PC-9 (cell line): ENCODE measurements at regions not wholly inside any gene's neighbourhood (a gene's known extent, or its start where the extent isn't known, plus 50 kb on each side); places are given as distances from the start of the nearest gene placed in this dataset.

Experiments used
- BruUV-seq: library from RNA; stranded (reverse); fragments of 400-500 nt; replicated peaks from 2 replicates; lab custom pipeline; 2021; lab: Mats Ljungman, UMichigan
- CTCF ChIA-PET: fragments of 300-600 bp; sonication (Branson Sonifier 250); formaldehyde crosslinking; loops from one replicate; lab custom pipeline; 2022; ENCODE audit warnings: antibody characterized with exemption; lab: Charles Lee
- POLR2A ChIA-PET: fragments of 300-600 bp; sonication (Branson Sonifier 250); formaldehyde crosslinking; loops from one replicate; lab custom pipeline; 2022; ENCODE audit warnings: antibody characterized with exemption; ENCODE audit not compliant: unreplicated experiment; lab: Charles Lee
- DNase-seq, 2 experiments: peaks; one replicate each; pipeline versions ENCODE4 v3.0.0 to v3.0.0-alpha.2; 2015 to 2022; ENCODE audit warnings: mixed read lengths in 1 of 2
- H2AFZ ChIP-seq: fragments of 200-600 bp; sonication (generic); 2 replicates; pipeline ENCODE4 v1.8.1; 2017; ENCODE audit warnings: antibody characterized with exemption
- H3F3A ChIP-seq: fragments of 200-600 bp; sonication (generic); 2 replicates; pipeline ENCODE4 v1.8.1; 2017; ENCODE audit warnings: antibody characterized with exemption, mild to moderate bottlenecking, low read depth; ENCODE audit not compliant: insufficient read depth
- H3K27ac ChIP-seq: fragments of 200-600 bp; sonication (generic); 2 replicates; pipeline ENCODE4 v1.6.1; 2016; ENCODE audit warnings: mixed run types
- H3K27me3 ChIP-seq: fragments of 200-600 bp; sonication (generic); 2 replicates; pipeline ENCODE4 v1.6.1; 2016; ENCODE audit warnings: low read depth, mixed run types; ENCODE audit not compliant: insufficient read depth
- H3K36me3 ChIP-seq: fragments of 200-600 bp; sonication (generic); 2 replicates; pipeline ENCODE4 v1.6.1; 2016; ENCODE audit warnings: low read depth, mixed run types
- H3K4me1 ChIP-seq: fragments of 200-600 bp; sonication (generic); replicated peaks from 2 replicates; pipeline ENCODE4 v1.6.1; 2016; ENCODE audit warnings: mixed run types; ENCODE audit not compliant: insufficient read depth
- H3K4me2 ChIP-seq: fragments of 200-600 bp; sonication (generic); 2 replicates; pipeline ENCODE4 v1.6.1; 2017; ENCODE audit warnings: mixed run types
- H3K4me3 ChIP-seq: fragments of 200-600 bp; sonication (generic); 2 replicates; pipeline ENCODE4 v1.6.1; 2016; ENCODE audit warnings: mixed run types
- H3K79me2 ChIP-seq: fragments of 200-600 bp; sonication (generic); 2 replicates; pipeline ENCODE4 v1.6.1; 2017; ENCODE audit warnings: low read depth, mixed run types
- H3K9me2 ChIP-seq: fragments of 200-600 bp; sonication (generic); 2 replicates; pipeline ENCODE4 v1.8.1; 2017; ENCODE audit warnings: mild to moderate bottlenecking; ENCODE audit not compliant: insufficient read depth
- H3K9me3 ChIP-seq: fragments of 200-600 bp; sonication (generic); 2 replicates; pipeline ENCODE4 v1.8.1; 2016; ENCODE audit warnings: low read depth; ENCODE audit not compliant: insufficient read depth
- H4K20me1 ChIP-seq: fragments of 200-600 bp; sonication (generic); 2 replicates; pipeline ENCODE4 v1.8.1; 2017; ENCODE audit not compliant: insufficient read depth
- CTCF ChIP-seq: fragments of 200-600 bp; sonication (generic); conservative IDR thresholded peaks from 2 replicates; pipeline ENCODE4 v1.6.1; 2017; ENCODE audit warnings: mixed run types, antibody characterized with exemption, mild to moderate bottlenecking, moderate library complexity
- EZH2 ChIP-seq: fragments of 200-600 bp; sonication (generic); IDR thresholded peaks from 2 replicates; pipeline ENCODE4 v1.8.0; 2017; ENCODE audit warnings: antibody characterized with exemption, low read depth
- intact Hi-C: fragments of 100-400 bp; cut with micrococcal nuclease; formaldehyde crosslinking; loops from one replicate; pipeline ENCODE4 v1.10.0; 2022; ENCODE audit not compliant: unreplicated experiment

- Histone ChIP-seq H2AFZ (no peak overlapping the region), H3K27me3 (peaks cover 19% of the 10 kb centered on the region), H3K4me2 (no peak overlapping the region), H4K20me1 (no peaks in the 10 kb centered on the region), H3K9me2 (no peaks in the 10 kb centered on the region), H3K79me2 (no peaks in the 10 kb centered on the region), H3K9me3 (no peaks in the 10 kb centered on the region), H3K27ac (no peak overlapping the region), H3K4me1 (no peaks in the 10 kb centered on the region), H3K4me3 (no peak overlapping the region), H3K36me3 (no peaks in the 10 kb centered on the region), H3F3A (no peaks in the 10 kb centered on the region)
- CTCF ChIA-PET: no interaction called here
- intact Hi-C loops: no loop called here
- BruUV-seq: no TSS peak
- POLR2A ChIA-PET: no interaction called here
- TF ChIP-seq EZH2 (no peak), CTCF (no peak)
- no peak for DNase-seq
These were observed 101.7 kb upstream of the ZNF236 start for GRCh38 chr18:76720683-76721082.

- H3K36me3 ChIP-seq: no peaks in the 10 kb centered on the region
- no peaks in the 10 kb centered on the region for H4K20me1 ChIP-seq
- no peaks in the 10 kb centered on the region for H3K9me3 ChIP-seq
- no peak overlapping the region for H3K4me2 ChIP-seq
- H3K79me2 ChIP-seq: no peaks in the 10 kb centered on the region
- H2AFZ ChIP-seq: no peak overlapping the region
- H3K27ac ChIP-seq: no peak overlapping the region
- H3K27me3 ChIP-seq: no peaks in the 10 kb centered on the region
- H3F3A ChIP-seq: no peaks in the 10 kb centered on the region
- intact Hi-C loops: no loop called here
- no peak overlapping the region for H3K4me3 ChIP-seq
- TF ChIP-seq CTCF (no peak), EZH2 (no peak)
- no peaks in the 10 kb centered on the region for H3K9me2 ChIP-seq
- ChIA-PET CTCF (no interaction called here), POLR2A (no interaction called here)
- no TSS peak for BruUV-seq
- no peak for DNase-seq
- no peaks in the 10 kb centered on the region for H3K4me1 ChIP-seq
These were observed 107.2 kb upstream of the ZNF236 start for GRCh38 chr18:76715012-76715610.

- BruUV-seq: no TSS peak
- POLR2A ChIA-PET: no interaction called here
- no peak overlapping the region for H3K4me3 ChIP-seq
- no peaks in the 10 kb centered on the region for H3K9me2 ChIP-seq
- H2AFZ ChIP-seq: no peak overlapping the region
- H3K4me1 ChIP-seq: no peaks in the 10 kb centered on the region
- no peak for DNase-seq
- no peak overlapping the region for H3K4me2 ChIP-seq
- no peaks in the 10 kb centered on the region for H4K20me1 ChIP-seq
- H3K27ac ChIP-seq: no peak overlapping the region
- no peaks in the 10 kb centered on the region for H3K79me2 ChIP-seq
- CTCF ChIA-PET: no interaction called here
- H3F3A ChIP-seq: no peaks in the 10 kb centered on the region
- intact Hi-C loops: no loop called here
- H3K9me3 ChIP-seq: no peaks in the 10 kb centered on the region
- TF ChIP-seq EZH2: no peak
- TF ChIP-seq CTCF: no peak
- H3K36me3 ChIP-seq: no peaks in the 10 kb centered on the region
- H3K27me3 ChIP-seq: no peaks in the 10 kb centered on the region
These were observed 108.9 kb upstream of the ZNF236 start for GRCh38 chr18:76713432-76713831.
